ENCODE measurements at regions not wholly inside any gene's neighbourhood (a gene's known extent, or its start where the extent isn't known, plus 50 kb on each side); places are given as distances from the start of the nearest gene placed in this dataset.

DNA sequence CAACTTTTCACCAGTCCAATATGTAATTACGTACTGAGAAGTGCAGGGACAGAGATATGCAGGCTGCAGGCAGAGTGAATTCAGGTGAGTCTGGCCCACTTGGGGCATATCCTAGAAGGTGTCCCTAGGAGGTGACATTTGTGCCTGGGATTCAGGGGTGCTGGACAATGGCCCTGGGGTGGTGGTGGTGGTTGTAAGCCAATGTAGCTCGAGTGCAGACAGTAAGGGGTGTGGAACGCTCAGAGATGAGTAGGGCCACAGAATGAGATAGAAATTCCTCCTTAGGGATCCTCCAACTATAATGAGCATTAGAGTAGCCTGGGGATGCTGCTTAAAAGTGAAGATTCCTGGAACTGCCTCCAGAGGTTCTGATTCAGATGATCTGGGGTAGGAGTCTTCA lies 221.7 kb upstream of the MPHOSPH6 start:
- TF ChIP-seq, protein P1, sequence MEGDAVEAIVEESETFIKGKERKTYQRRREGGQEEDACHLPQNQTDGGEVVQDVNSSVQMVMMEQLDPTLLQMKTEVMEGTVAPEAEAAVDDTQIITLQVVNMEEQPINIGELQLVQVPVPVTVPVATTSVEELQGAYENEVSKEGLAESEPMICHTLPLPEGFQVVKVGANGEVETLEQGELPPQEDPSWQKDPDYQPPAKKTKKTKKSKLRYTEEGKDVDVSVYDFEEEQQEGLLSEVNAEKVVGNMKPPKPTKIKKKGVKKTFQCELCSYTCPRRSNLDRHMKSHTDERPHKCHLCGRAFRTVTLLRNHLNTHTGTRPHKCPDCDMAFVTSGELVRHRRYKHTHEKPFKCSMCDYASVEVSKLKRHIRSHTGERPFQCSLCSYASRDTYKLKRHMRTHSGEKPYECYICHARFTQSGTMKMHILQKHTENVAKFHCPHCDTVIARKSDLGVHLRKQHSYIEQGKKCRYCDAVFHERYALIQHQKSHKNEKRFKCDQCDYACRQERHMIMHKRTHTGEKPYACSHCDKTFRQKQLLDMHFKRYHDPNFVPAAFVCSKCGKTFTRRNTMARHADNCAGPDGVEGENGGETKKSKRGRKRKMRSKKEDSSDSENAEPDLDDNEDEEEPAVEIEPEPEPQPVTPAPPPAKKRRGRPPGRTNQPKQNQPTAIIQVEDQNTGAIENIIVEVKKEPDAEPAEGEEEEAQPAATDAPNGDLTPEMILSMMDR (IDR thresholded peaks at IDR 0.05; ENCODE audit: low read depth, low read length, missing control alignments), result no peak
- H3K27me3 ChIP-seq (replicated peaks), result peaks cover 2% of the 10 kb centered on the region
- no peak for DNase-seq
- in situ Hi-C loops (cut with HindIII; ENCODE audit: low pct_ligation_motif_present, low sequenced_read_pairs), result no loop called here
- H3K36me3 ChIP-seq (replicated peaks), result no peaks in the 10 kb centered on the region
- H3K27ac ChIP-seq, result no peak overlapping the region
- H3K4me3 ChIP-seq (ENCODE audit: low read depth, low read length), result no peak overlapping the region

DNA sequence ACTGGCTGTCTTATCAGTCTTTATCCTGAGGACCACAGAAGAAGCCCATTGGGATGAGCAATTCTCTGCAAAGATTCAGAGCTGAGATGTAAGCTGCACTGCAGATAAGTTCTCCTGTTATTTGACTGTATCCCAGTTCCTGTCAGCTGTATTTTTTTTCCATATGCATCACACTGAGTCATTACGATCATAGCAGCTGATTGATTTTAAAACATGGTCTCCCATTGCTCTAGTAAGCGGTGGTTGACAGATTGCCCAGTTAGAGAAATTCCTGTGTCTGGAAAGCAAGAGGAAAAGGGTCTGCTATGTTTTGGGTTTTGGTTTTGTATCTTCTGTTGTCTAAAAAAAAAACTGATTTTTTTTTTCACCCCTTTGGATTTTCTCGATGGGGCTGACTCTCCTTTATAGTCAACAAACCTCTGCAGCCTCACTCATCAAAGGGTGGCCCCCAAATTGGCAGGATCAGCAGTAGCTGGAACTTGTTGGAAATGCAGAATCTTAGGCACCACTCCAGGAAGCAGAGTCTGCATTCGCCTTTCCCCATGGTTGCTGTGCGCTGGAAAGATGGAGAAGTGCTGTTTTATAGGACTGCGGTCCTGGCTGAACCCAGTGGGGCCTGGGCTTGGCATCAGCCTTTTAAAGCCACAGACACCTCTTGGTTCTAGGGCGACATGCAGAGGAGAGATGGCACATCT lies 220.1 kb upstream of the MPHOSPH6 start:
- H3K36me3 ChIP-seq (replicated peaks), result no peaks in the 10 kb centered on the region
- in situ Hi-C loops (cut with HindIII; ENCODE audit: low pct_ligation_motif_present, low sequenced_read_pairs), result no loop called here
- no peak overlapping the region for H3K27ac ChIP-seq
- TF ChIP-seq, protein P1 (IDR thresholded peaks at IDR 0.05; ENCODE audit: low read depth, low read length, missing control alignments), result no peak
- H3K27me3 ChIP-seq (replicated peaks), result peaks cover 2% of the 10 kb centered on the region
- H3K4me3 ChIP-seq (ENCODE audit: low read depth, low read length), result no peak overlapping the region
- DNase-seq, result no peak

DNA sequence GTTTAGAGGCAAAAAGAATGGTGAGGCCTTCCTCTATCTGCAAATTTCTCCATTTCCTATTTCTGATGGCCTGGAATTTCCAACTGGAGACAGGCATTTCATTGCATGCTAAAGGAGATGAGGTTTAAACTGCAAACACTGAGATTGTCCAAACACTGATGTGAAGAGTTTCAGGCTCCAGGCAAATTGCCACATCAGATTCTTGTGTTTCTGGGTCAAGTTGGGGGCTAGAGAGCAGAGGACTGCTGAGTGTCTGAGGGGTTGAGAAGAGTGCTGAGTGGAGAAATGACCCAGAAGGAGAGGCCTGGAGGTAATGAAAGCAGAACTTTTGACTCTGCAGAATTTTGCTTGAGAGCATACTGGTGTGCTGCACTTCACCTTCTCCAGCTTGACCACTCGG lies 216.7 kb upstream of the MPHOSPH6 start:
- no peaks in the 10 kb centered on the region for H3K36me3 ChIP-seq (replicated peaks)
- no peak overlapping the region for H3K4me3 ChIP-seq (ENCODE audit: low read depth, low read length)
- no peak overlapping the region for H3K27ac ChIP-seq
- H3K27me3 ChIP-seq (replicated peaks), result no peaks in the 10 kb centered on the region
- TF ChIP-seq, protein P1 (IDR thresholded peaks at IDR 0.05; ENCODE audit: low read depth, low read length, missing control alignments), result no peak
- no peak for DNase-seq
- in situ Hi-C loops (cut with HindIII; ENCODE audit: low pct_ligation_motif_present, low sequenced_read_pairs), result no loop called here

DNA sequence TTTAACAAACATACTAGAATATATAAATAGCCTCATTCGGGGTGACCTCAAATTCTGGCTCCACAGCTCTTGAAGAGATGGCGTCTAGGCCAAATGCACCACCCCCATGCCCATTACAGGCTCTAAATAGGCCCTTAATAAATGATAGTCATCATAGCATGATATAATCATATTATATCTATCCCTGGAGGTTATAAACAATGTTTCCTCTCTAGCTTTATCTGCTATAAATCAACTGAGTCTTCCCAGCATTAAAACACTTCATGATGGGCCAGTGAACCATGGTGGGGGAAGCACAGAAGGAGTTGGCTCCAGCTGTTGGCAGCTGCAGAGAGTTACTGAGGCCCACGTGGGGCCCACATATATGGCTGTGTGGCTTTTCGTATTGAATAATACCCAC lies 214.9 kb upstream of the MPHOSPH6 start:
- in situ Hi-C loops (cut with HindIII; ENCODE audit: low pct_ligation_motif_present, low sequenced_read_pairs), result no loop called here
- Histone ChIP-seq H3K27ac (no peak overlapping the region), H3K27me3 (replicated peaks) (no peaks in the 10 kb centered on the region), H3K4me3 (ENCODE audit: low read depth, low read length) (no peak overlapping the region), H3K36me3 (replicated peaks) (no peaks in the 10 kb centered on the region)
- TF ChIP-seq, protein P1 (IDR thresholded peaks at IDR 0.05; ENCODE audit: low read depth, low read length, missing control alignments), result no peak
- DNase-seq, result no peak

DNA sequence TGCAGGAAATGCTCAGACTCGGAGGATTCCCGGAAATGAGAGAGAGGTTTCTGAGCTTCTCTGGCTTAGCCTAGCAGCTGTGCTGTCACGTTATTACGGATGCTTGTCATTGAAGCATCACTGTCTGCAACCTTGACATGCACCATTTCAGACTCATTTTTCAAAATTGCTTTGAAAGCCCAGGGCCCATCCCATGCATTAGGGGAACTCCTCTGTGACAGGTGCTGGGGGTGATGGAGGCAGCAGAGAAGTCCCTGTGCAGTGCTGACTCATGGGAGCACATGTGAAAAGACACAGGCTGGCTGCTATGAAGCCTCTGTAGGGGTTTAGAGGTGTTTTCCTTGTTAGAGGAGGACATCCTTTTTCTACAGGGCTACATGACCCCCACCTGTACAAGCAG lies 214.0 kb upstream of the MPHOSPH6 start:
- in situ Hi-C loops (cut with HindIII; ENCODE audit: low pct_ligation_motif_present, low sequenced_read_pairs), result no loop called here
- TF ChIP-seq, protein P1 (IDR thresholded peaks at IDR 0.05; ENCODE audit: low read depth, low read length, missing control alignments), result no peak
- Histone ChIP-seq H3K36me3 (replicated peaks) (no peaks in the 10 kb centered on the region), H3K27me3 (replicated peaks) (no peaks in the 10 kb centered on the region), H3K27ac (no peak overlapping the region), H3K4me3 (ENCODE audit: low read depth, low read length) (no peak overlapping the region)
- no peak for DNase-seq

DNA sequence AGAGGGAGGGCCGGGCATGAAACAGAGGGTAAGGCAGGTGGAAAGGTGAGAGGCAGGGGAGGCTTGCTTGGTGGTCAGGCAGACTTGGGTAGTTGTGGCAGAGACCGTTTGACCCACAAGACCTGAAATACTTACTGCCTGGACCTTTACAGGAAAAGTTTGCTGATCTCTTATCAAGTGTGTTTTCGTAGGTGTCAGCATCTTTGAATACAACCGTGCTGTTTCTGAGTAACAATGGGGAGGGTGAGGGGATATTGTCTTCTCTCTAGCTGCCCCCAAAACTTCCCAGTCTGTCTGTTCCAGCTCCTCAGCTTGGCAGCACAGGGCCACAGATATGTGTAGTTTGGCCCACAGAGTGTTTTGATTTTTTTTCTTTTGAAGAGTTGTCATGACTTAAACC lies 212.5 kb upstream of the MPHOSPH6 start:
- no peak overlapping the region for H3K4me3 ChIP-seq (ENCODE audit: low read depth, low read length)
- DNase-seq, result no peak
- in situ Hi-C loops (cut with HindIII; ENCODE audit: low pct_ligation_motif_present, low sequenced_read_pairs), result no loop called here
- no peaks in the 10 kb centered on the region for H3K27me3 ChIP-seq (replicated peaks)
- no peak overlapping the region for H3K27ac ChIP-seq
- no peaks in the 10 kb centered on the region for H3K36me3 ChIP-seq (replicated peaks)
- TF ChIP-seq, protein P1 (IDR thresholded peaks at IDR 0.05; ENCODE audit: low read depth, low read length, missing control alignments), result no peak
